ENCODE measurements at regions not wholly inside any gene's neighbourhood (a gene's known extent, or its start where the extent isn't known, plus 50 kb on each side); places are given as distances from the start of the nearest gene placed in this dataset.

DNA sequence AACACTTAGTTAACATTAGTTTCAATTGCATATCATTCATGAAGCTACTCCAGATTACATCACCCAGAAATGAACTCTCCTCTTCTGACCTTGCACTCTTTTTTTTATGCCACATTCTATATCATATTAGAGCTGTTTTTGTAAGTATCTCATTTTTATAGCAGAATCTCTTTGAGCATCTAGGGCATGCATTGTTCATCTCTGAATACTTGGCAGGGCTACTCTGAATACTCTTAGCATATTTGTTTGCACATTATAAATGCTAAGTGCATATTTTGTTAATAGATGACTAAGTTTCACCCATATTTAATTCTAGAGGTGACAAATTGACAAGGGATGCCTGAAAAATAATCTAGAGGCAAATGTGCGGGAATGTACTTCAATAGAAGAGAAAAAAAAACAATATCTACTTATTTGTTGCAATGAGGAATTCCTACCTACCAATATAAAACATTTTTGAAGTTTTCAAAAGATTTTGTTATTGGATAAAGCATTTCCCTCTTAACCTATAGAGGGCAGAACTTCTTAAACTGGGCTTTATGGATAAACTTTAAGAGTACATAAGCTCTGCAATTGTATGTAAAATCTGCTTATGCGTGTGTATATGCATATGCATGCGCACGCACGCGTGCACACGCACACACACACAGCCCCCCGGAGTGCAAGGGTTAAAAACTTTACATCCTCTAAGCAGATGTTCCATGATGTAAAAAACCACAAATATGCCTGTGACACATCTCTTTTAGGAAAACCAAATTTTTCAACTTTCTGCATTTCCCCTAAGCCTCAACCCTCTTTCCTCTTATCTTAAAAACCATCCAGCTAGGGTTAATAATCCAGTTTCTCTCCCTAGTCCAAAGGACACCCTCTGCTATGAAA lies 73.0 kb upstream of the OXGR1 start:
- TF ChIP-seq, protein P1, sequence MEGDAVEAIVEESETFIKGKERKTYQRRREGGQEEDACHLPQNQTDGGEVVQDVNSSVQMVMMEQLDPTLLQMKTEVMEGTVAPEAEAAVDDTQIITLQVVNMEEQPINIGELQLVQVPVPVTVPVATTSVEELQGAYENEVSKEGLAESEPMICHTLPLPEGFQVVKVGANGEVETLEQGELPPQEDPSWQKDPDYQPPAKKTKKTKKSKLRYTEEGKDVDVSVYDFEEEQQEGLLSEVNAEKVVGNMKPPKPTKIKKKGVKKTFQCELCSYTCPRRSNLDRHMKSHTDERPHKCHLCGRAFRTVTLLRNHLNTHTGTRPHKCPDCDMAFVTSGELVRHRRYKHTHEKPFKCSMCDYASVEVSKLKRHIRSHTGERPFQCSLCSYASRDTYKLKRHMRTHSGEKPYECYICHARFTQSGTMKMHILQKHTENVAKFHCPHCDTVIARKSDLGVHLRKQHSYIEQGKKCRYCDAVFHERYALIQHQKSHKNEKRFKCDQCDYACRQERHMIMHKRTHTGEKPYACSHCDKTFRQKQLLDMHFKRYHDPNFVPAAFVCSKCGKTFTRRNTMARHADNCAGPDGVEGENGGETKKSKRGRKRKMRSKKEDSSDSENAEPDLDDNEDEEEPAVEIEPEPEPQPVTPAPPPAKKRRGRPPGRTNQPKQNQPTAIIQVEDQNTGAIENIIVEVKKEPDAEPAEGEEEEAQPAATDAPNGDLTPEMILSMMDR (IDR thresholded peaks at IDR 0.05): no peak
- no peak for TF ChIP-seq POLR2A (IDR thresholded peaks at IDR 0.05)

Data from uterus (tissue), 2 donors.